Endothelial cell of umbilical vein (primary cell): ENCODE measurements at regions not wholly inside any gene's neighbourhood (a gene's known extent, or its start where the extent isn't known, plus 50 kb on each side); places are given as distances from the start of the nearest gene placed in this dataset.

ENCODE experiments used
- BruUV-seq: library from RNA; stranded (reverse); fragments of 400-500 nt; replicated peaks from 2 replicates; lab custom pipeline; 2021; lab: Mats Ljungman, UMichigan
- CTCF ChIA-PET: fragments of 300-600, 350-600 bp; sonication (Branson Sonifier 250); formaldehyde crosslinking; loops from one replicate; lab custom pipeline; 2021; ENCODE audit warnings: antibody characterized with exemption, inconsistent platforms; lab: Charles Lee
- POLR2A ChIA-PET: fragments of 300-600, 350-600 bp; sonication (Branson Sonifier 250); formaldehyde crosslinking; loops from one replicate; lab custom pipeline; 2021; ENCODE audit warnings: antibody characterized with exemption, inconsistent platforms; lab: Charles Lee
- DNase-seq: peaks from one replicate; pipeline ENCODE4 v3.0.0-alpha.2; 2011; ENCODE audit warnings: low read depth, low spot score
- FAIRE-seq: peaks from 2 replicates; lab custom pipeline; 2011; peaks lifted over from hg19 to GRCh38; lab: Jason Lieb, UNC
- H2AFZ ChIP-seq: 2 replicates; pipeline ENCODE4 v1.6.0; 2012; ENCODE audit warnings: low read depth, low read length, control low read depth, inconsistent platforms
- H3K27ac ChIP-seq: 2 replicates; pipeline ENCODE4 v1.5.1; 2011; ENCODE audit warnings: low read depth, mild to moderate bottlenecking, control low read depth, low read length, moderate library complexity; ENCODE audit not compliant: insufficient read depth
- H3K27me3 ChIP-seq, 2 experiments: 2 replicates each; pipeline versions ENCODE4 v1.6.0 to v1.6.1; 2011; ENCODE audit warnings: low read length in 2 of 2, mixed read lengths in 1 of 2; ENCODE audit not compliant: control insufficient read depth in 2 of 2, insufficient read depth in 2 of 2
- H3K36me3 ChIP-seq, 2 experiments: 2 replicates in 1 of 2; 3 replicates in 1 of 2; pipeline ENCODE4 v1.5.1; 2011; ENCODE audit warnings: low read length in 2 of 2, mild to moderate bottlenecking in 1 of 2, moderate library complexity in 1 of 2; ENCODE audit not compliant: control insufficient read depth in 2 of 2, insufficient read depth in 2 of 2; ENCODE audit errors: extremely low read depth in 1 of 2
- H3K4me1 ChIP-seq: 3 replicates; pipeline ENCODE4 v1.5.1; 2011; ENCODE audit warnings: mild to moderate bottlenecking, low read length; ENCODE audit not compliant: control insufficient read depth, insufficient read depth; ENCODE audit errors: extremely low read depth
- H3K4me2 ChIP-seq: 2 replicates; pipeline ENCODE4 v1.6.1; 2011; ENCODE audit warnings: low read length, control low read depth, mixed read lengths; ENCODE audit not compliant: insufficient read depth
- H3K4me3 ChIP-seq, 3 experiments: fragments of 200-600 bp in 1 of 3; sonication (generic), shearing (Covaris generic) in 1 of 3; replicated peaks in 1 of 3; 2 replicates each; pipeline ENCODE4 v1.5.1; 2011 to 2016; ENCODE audit warnings: control low read depth in 3 of 3, low read length in 3 of 3, mild to moderate bottlenecking in 2 of 3, inconsistent platforms in 1 of 3, low read depth in 1 of 3, moderate library complexity in 1 of 3; ENCODE audit not compliant: insufficient read depth in 1 of 3
- H3K79me2 ChIP-seq: 2 replicates; pipeline ENCODE4 v1.6.0; 2012; ENCODE audit warnings: low read length, inconsistent platforms; ENCODE audit not compliant: control insufficient read depth, insufficient read depth
- H3K9ac ChIP-seq: replicated peaks from 2 replicates; pipeline ENCODE3; 2011; ENCODE audit warnings: low read length, control low read depth; ENCODE audit not compliant: insufficient read depth; ENCODE audit errors: extremely low read depth
- H3K9me1 ChIP-seq: replicated peaks from 3 replicates; pipeline ENCODE4 v1.6.0; 2011; ENCODE audit warnings: mild to moderate bottlenecking, low read length; ENCODE audit not compliant: control insufficient read depth, insufficient read depth; ENCODE audit errors: extremely low read depth
- H3K9me3 ChIP-seq: replicated peaks from 2 replicates; pipeline ENCODE4 v1.5.1; 2012; ENCODE audit warnings: low read length, inconsistent platforms; ENCODE audit not compliant: control insufficient read depth, insufficient read depth
- H4K20me1 ChIP-seq: replicated peaks from 2 replicates; pipeline ENCODE3; 2011; ENCODE audit warnings: mild to moderate bottlenecking, low read length; ENCODE audit not compliant: control insufficient read depth, insufficient read depth; ENCODE audit errors: extremely low read depth
- EZH2 ChIP-seq: IDR thresholded peaks from 2 replicates; pipeline ENCODE4 v1.6.1; 2012; ENCODE audit warnings: borderline replicate concordance, low read depth, mild to moderate bottlenecking, moderate library complexity, low read length, inconsistent platforms; ENCODE audit not compliant: severe bottlenecking
- FOS ChIP-seq: IDR thresholded peaks from 2 replicates; pipeline ENCODE4 v1.6.1; 2011; ENCODE audit warnings: mild to moderate bottlenecking, low read length, moderate library complexity, borderline replicate concordance; ENCODE audit not compliant: insufficient read depth
- GATA2 ChIP-seq: IDR thresholded peaks from 2 replicates; pipeline ENCODE4 v1.7.0; 2011; ENCODE audit warnings: low read depth, mild to moderate bottlenecking, moderate library complexity, mixed read lengths, low read length; ENCODE audit not compliant: insufficient read length, insufficient read depth
- JUN ChIP-seq: IDR thresholded peaks from 2 replicates; pipeline ENCODE4 v1.6.1; 2011; ENCODE audit warnings: borderline replicate concordance, low read depth; ENCODE audit not compliant: insufficient read length, insufficient read depth
- MYC ChIP-seq: IDR thresholded peaks from one replicate; pipeline ENCODE4 v1.6.1; 2011; ENCODE audit warnings: mild to moderate bottlenecking, low read depth, low read length
- POLR2A ChIP-seq: IDR thresholded peaks from 2 replicates; pipeline ENCODE4 v1.6.1; 2012; ENCODE audit warnings: low read depth, mild to moderate bottlenecking, control low read depth, low read length
- POLR2AphosphoS5 ChIP-seq: IDR thresholded peaks from 2 replicates; pipeline ENCODE4 v1.6.1; 2012; ENCODE audit warnings: low read depth, mild to moderate bottlenecking, control low read depth, low read length, moderate library complexity; ENCODE audit not compliant: insufficient read depth
- dilution Hi-C: fragments of 300-500 bp; cut with MboI; formaldehyde crosslinking; loops from one replicate; pipeline ENCODE4 v1.15.0; 2019; ENCODE audit warnings: low sequenced_read_pairs; ENCODE audit not compliant: extremely low pct_ligation_motif_present
- intact Hi-C: fragments of 100-400 bp; cut with micrococcal nuclease; formaldehyde crosslinking; loops from one replicate; pipeline ENCODE4 v1.10.0; 2022
- TF ChIP-seq, protein P1 (sequence below): IDR thresholded peaks from 2 replicates; pipeline ENCODE4 v1.6.1; 2011; ENCODE audit not compliant: insufficient read depth, insufficient read length
- TF ChIP-seq, protein P2 (sequence below), 2 donors: IDR thresholded peaks; 1 replicate in 1 of 2; 2 replicates in 1 of 2; pipeline ENCODE4 v1.5.1; 2011; ENCODE audit warnings: low read length in 2 of 2, mild to moderate bottlenecking in 2 of 2, moderate library complexity in 2 of 2, control low read depth in 1 of 2, inconsistent platforms in 1 of 2, low read depth in 1 of 2; ENCODE audit not compliant: insufficient read depth in 1 of 2; ENCODE audit errors: extremely low read depth in 1 of 2

DNA sequence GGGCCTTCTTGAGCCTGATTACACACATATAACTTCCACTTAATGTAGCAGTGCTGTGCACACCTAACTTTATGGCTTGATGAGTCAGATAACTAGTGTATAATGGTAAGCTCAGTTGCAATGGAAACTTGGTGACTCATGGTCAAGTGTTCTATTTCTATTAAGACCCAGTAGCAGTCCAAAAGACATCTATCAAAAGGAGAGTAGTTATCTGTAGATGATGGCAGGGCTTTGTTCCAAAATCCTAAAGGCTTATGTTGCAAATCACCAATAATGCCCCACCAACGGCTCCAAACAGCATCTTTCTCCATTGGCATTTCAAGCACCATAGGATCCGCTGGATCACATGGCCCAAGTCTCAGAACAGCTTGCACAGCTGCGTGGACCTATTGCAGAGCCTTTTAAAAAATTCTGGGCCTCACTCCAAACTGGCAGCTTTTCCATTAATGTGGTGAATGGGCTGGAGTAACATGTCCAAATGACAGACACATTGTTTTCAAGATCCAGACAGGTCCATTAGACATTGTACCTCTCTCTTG lies 566.8 kb upstream of the USP24 start:
- no peaks in the 10 kb centered on the region for H3K4me1 ChIP-seq
- BruUV-seq: no TSS peak
- CTCF ChIA-PET: no interaction called here
- no peak for TF ChIP-seq JUN
- TF ChIP-seq GATA2: no peak
- no peak for TF ChIP-seq POLR2A
- no peak for TF ChIP-seq MYC
- TF ChIP-seq POLR2AphosphoS5: no peak
- no peak for TF ChIP-seq FOS
- TF ChIP-seq EZH2: no peak
- TF ChIP-seq, protein P1, sequence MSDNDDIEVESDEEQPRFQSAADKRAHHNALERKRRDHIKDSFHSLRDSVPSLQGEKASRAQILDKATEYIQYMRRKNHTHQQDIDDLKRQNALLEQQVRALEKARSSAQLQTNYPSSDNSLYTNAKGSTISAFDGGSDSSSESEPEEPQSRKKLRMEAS: no peak
- TF ChIP-seq, protein P2, sequence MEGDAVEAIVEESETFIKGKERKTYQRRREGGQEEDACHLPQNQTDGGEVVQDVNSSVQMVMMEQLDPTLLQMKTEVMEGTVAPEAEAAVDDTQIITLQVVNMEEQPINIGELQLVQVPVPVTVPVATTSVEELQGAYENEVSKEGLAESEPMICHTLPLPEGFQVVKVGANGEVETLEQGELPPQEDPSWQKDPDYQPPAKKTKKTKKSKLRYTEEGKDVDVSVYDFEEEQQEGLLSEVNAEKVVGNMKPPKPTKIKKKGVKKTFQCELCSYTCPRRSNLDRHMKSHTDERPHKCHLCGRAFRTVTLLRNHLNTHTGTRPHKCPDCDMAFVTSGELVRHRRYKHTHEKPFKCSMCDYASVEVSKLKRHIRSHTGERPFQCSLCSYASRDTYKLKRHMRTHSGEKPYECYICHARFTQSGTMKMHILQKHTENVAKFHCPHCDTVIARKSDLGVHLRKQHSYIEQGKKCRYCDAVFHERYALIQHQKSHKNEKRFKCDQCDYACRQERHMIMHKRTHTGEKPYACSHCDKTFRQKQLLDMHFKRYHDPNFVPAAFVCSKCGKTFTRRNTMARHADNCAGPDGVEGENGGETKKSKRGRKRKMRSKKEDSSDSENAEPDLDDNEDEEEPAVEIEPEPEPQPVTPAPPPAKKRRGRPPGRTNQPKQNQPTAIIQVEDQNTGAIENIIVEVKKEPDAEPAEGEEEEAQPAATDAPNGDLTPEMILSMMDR (IDR thresholded peaks at IDR 0.05; ENCODE audit: extremely low read depth in 1 of 2, insufficient read depth in 1 of 2, low read depth in 1 of 2, low read length in 2 of 2): no peak
- H3K9ac ChIP-seq: no peak overlapping the region
- no peak overlapping the region for H2AFZ ChIP-seq
- no peaks in the 10 kb centered on the region for H3K79me2 ChIP-seq
- no peaks in the 10 kb centered on the region for H3K9me3 ChIP-seq
- FAIRE-seq: no peak
- intact Hi-C loops (no loop called here), dilution Hi-C loops (no loop called here)
- H3K4me2 ChIP-seq: no peak overlapping the region
- no peaks in the 10 kb centered on the region for H3K36me3 ChIP-seq
- POLR2A ChIA-PET: no interaction called here
- H3K4me3 ChIP-seq: no peak overlapping the region
- DNase-seq: no peak
- no peaks in the 10 kb centered on the region for H3K27me3 ChIP-seq
- no peaks in the 10 kb centered on the region for H4K20me1 ChIP-seq
- H3K9me1 ChIP-seq: no peaks in the 10 kb centered on the region
- H3K27ac ChIP-seq: no peak overlapping the region
